ENCODE measurements at regions not wholly inside any gene's neighbourhood (a gene's known extent, or its start where the extent isn't known, plus 50 kb on each side); places are given as distances from the start of the nearest gene placed in this dataset.

DNA sequence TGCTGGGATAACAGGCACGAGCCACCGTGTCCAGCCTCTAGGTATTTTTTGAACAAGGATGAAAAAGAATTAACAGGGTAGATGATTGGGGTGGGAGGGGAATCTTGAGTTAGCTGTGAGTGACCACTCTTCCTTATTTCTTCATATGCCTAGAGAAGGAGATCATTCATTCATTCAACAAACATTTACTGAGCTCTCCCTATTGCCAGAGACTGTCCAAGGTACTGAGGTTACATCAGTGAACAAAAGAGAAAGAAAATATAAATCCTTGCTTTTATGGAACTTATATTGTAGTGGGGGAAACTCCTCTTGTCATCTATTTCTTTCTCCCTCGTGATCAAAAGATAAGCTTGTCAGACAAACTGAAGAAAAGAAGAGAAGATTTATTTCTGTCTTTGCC lies 62.9 kb downstream of the S1PR1 start:
- no peak for TF ChIP-seq EZH2 (IDR thresholded peaks at IDR 0.05; ENCODE audit: borderline replicate concordance, low read depth, low read length, poor library complexity, severe bottlenecking)
- TF ChIP-seq, protein P1, sequence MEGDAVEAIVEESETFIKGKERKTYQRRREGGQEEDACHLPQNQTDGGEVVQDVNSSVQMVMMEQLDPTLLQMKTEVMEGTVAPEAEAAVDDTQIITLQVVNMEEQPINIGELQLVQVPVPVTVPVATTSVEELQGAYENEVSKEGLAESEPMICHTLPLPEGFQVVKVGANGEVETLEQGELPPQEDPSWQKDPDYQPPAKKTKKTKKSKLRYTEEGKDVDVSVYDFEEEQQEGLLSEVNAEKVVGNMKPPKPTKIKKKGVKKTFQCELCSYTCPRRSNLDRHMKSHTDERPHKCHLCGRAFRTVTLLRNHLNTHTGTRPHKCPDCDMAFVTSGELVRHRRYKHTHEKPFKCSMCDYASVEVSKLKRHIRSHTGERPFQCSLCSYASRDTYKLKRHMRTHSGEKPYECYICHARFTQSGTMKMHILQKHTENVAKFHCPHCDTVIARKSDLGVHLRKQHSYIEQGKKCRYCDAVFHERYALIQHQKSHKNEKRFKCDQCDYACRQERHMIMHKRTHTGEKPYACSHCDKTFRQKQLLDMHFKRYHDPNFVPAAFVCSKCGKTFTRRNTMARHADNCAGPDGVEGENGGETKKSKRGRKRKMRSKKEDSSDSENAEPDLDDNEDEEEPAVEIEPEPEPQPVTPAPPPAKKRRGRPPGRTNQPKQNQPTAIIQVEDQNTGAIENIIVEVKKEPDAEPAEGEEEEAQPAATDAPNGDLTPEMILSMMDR (conservative IDR thresholded peaks at IDR 0.05; ENCODE audit: low read depth, low read length), result no peak
- BruUV-seq (replicated peaks), result no TSS peak
- Histone ChIP-seq H3K4me3 (ENCODE audit: low read depth, low read length, poor library complexity, severe bottlenecking) (no peak overlapping the region), H3K27me3 (replicated peaks; ENCODE audit: insufficient read depth, low read depth, low read length, poor library complexity) (no peaks in the 10 kb centered on the region), H3K36me3 (ENCODE audit: insufficient read depth, low read length, poor library complexity, severe bottlenecking) (no peaks in the 10 kb centered on the region), H3K27ac (ENCODE audit: low read depth, low read length, poor library complexity, severe bottlenecking) (no peak overlapping the region), H3K9me3 (ENCODE audit: low read depth, low read length, poor library complexity, severe bottlenecking) (no peaks in the 10 kb centered on the region), H3K4me1 (ENCODE audit: insufficient read depth, low read length, poor library complexity, severe bottlenecking) (no peaks in the 10 kb centered on the region)
- CTCF ChIA-PET, result no interaction called here
- POLR2A ChIA-PET (ENCODE audit: low non-redundant PET), result no interaction called here
- intact Hi-C loops (cut with micrococcal nuclease; ENCODE audit: unreplicated experiment), result loop anchor here (10.0 kb wide), 1 partner anchor 1135 kb away; no protein-coding TSS in a partner anchor
- DNase-seq (ENCODE audit: low spot score), result no peak

DNA sequence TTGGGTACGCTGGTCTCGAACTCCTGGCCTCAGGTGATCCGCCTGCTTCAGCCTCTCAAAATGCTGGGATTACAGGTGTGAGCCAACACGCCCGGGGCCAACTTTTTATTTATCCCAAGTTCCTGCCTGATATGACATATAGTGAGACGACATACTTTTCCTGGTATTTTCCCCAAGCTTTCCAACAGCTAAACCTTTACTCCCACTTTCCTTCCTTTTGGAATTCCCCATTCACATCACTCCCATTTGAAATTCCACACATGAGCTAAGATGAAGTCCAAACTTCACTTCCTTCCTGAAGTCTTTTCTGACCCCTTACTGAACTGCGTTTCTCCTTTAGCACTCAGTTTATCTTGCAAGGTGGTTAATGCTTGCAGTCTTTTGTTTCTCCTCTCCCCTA lies 64.1 kb downstream of the S1PR1 start:
- intact Hi-C loops (cut with micrococcal nuclease; ENCODE audit: unreplicated experiment), result loop anchor here (10.0 kb wide), 1 partner anchor 1134 kb away; no protein-coding TSS in a partner anchor
- Histone ChIP-seq H3K4me1 (ENCODE audit: insufficient read depth, low read length, poor library complexity, severe bottlenecking) (no peaks in the 10 kb centered on the region), H3K27ac (ENCODE audit: low read depth, low read length, poor library complexity, severe bottlenecking) (no peak overlapping the region), H3K27me3 (replicated peaks; ENCODE audit: insufficient read depth, low read depth, low read length, poor library complexity) (no peaks in the 10 kb centered on the region), H3K4me3 (ENCODE audit: low read depth, low read length, poor library complexity, severe bottlenecking) (no peak overlapping the region), H3K36me3 (ENCODE audit: insufficient read depth, low read length, poor library complexity, severe bottlenecking) (no peaks in the 10 kb centered on the region), H3K9me3 (ENCODE audit: low read depth, low read length, poor library complexity, severe bottlenecking) (no peaks in the 10 kb centered on the region)
- POLR2A ChIA-PET (ENCODE audit: low non-redundant PET), result no interaction called here
- TF ChIP-seq EZH2 (IDR thresholded peaks at IDR 0.05; ENCODE audit: borderline replicate concordance, low read depth, low read length, poor library complexity, severe bottlenecking), result no peak
- TF ChIP-seq, protein P1 (conservative IDR thresholded peaks at IDR 0.05; ENCODE audit: low read depth, low read length), result no peak
- no peak for DNase-seq (ENCODE audit: low spot score)
- CTCF ChIA-PET, result no interaction called here
- no TSS peak for BruUV-seq (replicated peaks)

DNA sequence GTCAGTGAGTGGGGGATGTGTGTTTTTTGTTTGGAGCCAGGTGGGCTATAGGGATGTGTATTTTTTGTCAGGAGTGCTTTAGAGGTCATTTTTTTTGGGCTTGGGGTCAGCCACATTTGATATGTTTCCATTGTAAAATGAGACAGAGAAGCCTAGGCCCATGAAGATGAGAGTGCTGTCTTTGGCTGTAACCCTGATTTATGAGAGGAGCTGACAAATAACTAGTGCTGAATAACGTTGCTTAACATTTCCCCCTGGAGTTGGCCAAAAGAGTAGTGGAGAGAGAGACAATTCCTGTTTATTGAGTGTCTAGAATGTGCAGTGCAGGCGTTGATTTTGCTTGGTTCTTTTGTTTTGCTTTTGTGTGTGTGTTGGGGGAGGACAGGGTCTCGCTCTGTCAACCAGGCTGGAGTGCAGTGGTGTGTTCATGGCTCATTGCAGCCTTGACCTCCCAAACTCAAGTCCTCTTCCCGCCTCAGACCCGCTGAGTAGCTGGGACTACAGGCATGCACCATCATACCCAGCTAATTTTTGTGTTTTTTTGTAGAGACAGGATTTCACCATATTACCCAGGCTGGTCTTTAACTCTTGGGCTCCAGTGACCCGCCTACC lies 64.7 kb downstream of the S1PR1 start:
- no peaks in the 10 kb centered on the region for H3K9me3 ChIP-seq (ENCODE audit: low read depth, low read length, poor library complexity, severe bottlenecking)
- H3K4me1 ChIP-seq (ENCODE audit: insufficient read depth, low read length, poor library complexity, severe bottlenecking), result no peaks in the 10 kb centered on the region
- no peaks in the 10 kb centered on the region for H3K27me3 ChIP-seq (replicated peaks; ENCODE audit: insufficient read depth, low read depth, low read length, poor library complexity)
- POLR2A ChIA-PET (ENCODE audit: low non-redundant PET), result no interaction called here
- DNase-seq (ENCODE audit: low spot score), result no peak
- no TSS peak for BruUV-seq (replicated peaks)
- no peak overlapping the region for H3K27ac ChIP-seq (ENCODE audit: low read depth, low read length, poor library complexity, severe bottlenecking)
- H3K36me3 ChIP-seq (ENCODE audit: insufficient read depth, low read length, poor library complexity, severe bottlenecking), result no peaks in the 10 kb centered on the region
- TF ChIP-seq, protein P1 (conservative IDR thresholded peaks at IDR 0.05; ENCODE audit: low read depth, low read length), result no peak
- no peak for TF ChIP-seq EZH2 (IDR thresholded peaks at IDR 0.05; ENCODE audit: borderline replicate concordance, low read depth, low read length, poor library complexity, severe bottlenecking)
- H3K4me3 ChIP-seq (ENCODE audit: low read depth, low read length, poor library complexity, severe bottlenecking), result no peak overlapping the region
- intact Hi-C loops (cut with micrococcal nuclease; ENCODE audit: unreplicated experiment), result loop anchor here (10.0 kb wide), 1 partner anchor 1133 kb away; no protein-coding TSS in a partner anchor
- CTCF ChIA-PET, result no interaction called here
